Hepatocyte (in vitro differentiated cells): ENCODE measurements at regions not wholly inside any gene's neighbourhood (a gene's known extent, or its start where the extent isn't known, plus 50 kb on each side); places are given as distances from the start of the nearest gene placed in this dataset.

ENCODE experiments used
- DNase-seq: peaks from one replicate; pipeline ENCODE4 v3.0.0-alpha.2; 2016; ENCODE audit warnings: low spot score
- H2AFZ ChIP-seq: fragments of 200-600 bp; sonication (generic); 2 replicates; pipeline ENCODE4 v1.6.0; 2016; ENCODE audit warnings: antibody characterized with exemption, mild to moderate bottlenecking
- H3K27ac ChIP-seq: fragments of 200-600 bp; sonication (generic); 2 replicates; pipeline ENCODE4 v1.5.1; 2016; ENCODE audit warnings: mild to moderate bottlenecking
- H3K27me3 ChIP-seq: fragments of 200-600 bp; sonication (generic); 2 replicates; pipeline ENCODE4 v1.6.1; 2016
- H3K36me3 ChIP-seq: fragments of 200-600 bp; sonication (generic); replicated peaks from 2 replicates; pipeline ENCODE4 v1.5.1; 2016; ENCODE audit warnings: low read depth; ENCODE audit not compliant: insufficient read depth
- H3K4me1 ChIP-seq: fragments of 200-600 bp; sonication (generic); 2 replicates; pipeline ENCODE4 v1.5.1; 2016; ENCODE audit warnings: mild to moderate bottlenecking, moderate library complexity; ENCODE audit not compliant: insufficient read depth
- H3K4me2 ChIP-seq: fragments of 200-600 bp; sonication (generic); 2 replicates; pipeline ENCODE4 v1.6.0; 2016
- H3K4me3 ChIP-seq: fragments of 200-600 bp; sonication (generic); 2 replicates; pipeline ENCODE4 v1.5.1; 2016; ENCODE audit warnings: mild to moderate bottlenecking
- H3K79me2 ChIP-seq: fragments of 200-600 bp; sonication (generic); 2 replicates; pipeline ENCODE4 v1.6.0; 2017; ENCODE audit warnings: mild to moderate bottlenecking
- H3K9me2 ChIP-seq: fragments of 200-600 bp; sonication (generic); replicated peaks from 2 replicates; pipeline ENCODE4 v1.6.0; 2017; ENCODE audit warnings: mild to moderate bottlenecking; ENCODE audit not compliant: insufficient read depth
- H3K9me3 ChIP-seq: fragments of 200-600 bp; sonication (generic); 2 replicates; pipeline ENCODE4 v1.5.1; 2016; ENCODE audit warnings: low read depth, mild to moderate bottlenecking
- H4K20me1 ChIP-seq: fragments of 200-600 bp; sonication (generic); 2 replicates; pipeline ENCODE4 v1.6.0; 2016; ENCODE audit warnings: mild to moderate bottlenecking; ENCODE audit not compliant: insufficient read depth, poor library complexity, severe bottlenecking
- EZH2 ChIP-seq: fragments of 200-600 bp; sonication (generic); IDR thresholded peaks from 2 replicates; pipeline ENCODE4 v1.6.1; 2016; ENCODE audit warnings: antibody characterized with exemption, mild to moderate bottlenecking, borderline replicate concordance
- EZH2phosphoT487 ChIP-seq: fragments of 200-600 bp; sonication (generic); IDR thresholded peaks from one replicate; pipeline ENCODE4 v1.6.1; 2018; ENCODE audit warnings: antibody characterized with exemption, mild to moderate bottlenecking, low read depth, moderate library complexity; ENCODE audit not compliant: unreplicated experiment, severe bottlenecking
- WGBS: methylation state at CpG from one replicate; pipeline ENCODE4 v1.1.6; 2016; ENCODE audit warnings: low lambda C conversion rate; ENCODE audit errors: missing lambda C conversion rate; 5-methylcytosine and 5-hydroxymethylcytosine counted together
- TF ChIP-seq, protein P1 (sequence below): fragments of 200-600 bp; sonication (generic); IDR thresholded peaks from 2 replicates; pipeline ENCODE4 v1.5.1; 2016; ENCODE audit warnings: antibody characterized with exemption, mild to moderate bottlenecking; ENCODE audit not compliant: poor library complexity

DNA sequence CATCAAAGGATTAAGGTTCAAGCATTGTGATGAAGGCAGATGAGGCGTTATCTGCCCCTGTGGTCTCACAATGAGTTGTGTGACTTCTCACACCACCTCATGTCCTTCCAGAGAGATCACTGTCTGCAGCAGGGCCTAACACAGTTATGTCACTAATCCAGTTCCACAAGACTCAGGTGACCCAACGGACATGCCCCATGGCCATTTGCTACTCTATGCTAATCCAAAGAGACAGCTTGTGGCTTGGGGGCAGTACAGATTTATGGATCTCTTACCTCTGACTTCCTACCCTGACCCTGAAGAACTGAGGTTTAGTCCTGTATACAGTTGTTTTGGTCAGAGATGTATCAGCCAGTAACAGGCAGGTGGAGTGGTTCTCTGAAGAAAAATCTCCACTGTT is 147.1 kb downstream of the GLUL start:
- no peak overlapping the region for H3K27ac ChIP-seq
- no peaks in the 10 kb centered on the region for H4K20me1 ChIP-seq
- H3K4me1 ChIP-seq: peaks cover 12% of the 10 kb centered on the region
- H3K27me3 ChIP-seq: no peaks in the 10 kb centered on the region
- no peak overlapping the region for H2AFZ ChIP-seq
- no peaks in the 10 kb centered on the region for H3K9me3 ChIP-seq
- H3K79me2 ChIP-seq: no peaks in the 10 kb centered on the region
- 83% methylated on average over 2 of the region's 2 CpGs for WGBS
- TF ChIP-seq EZH2: no peak
- TF ChIP-seq EZH2phosphoT487: no peak
- TF ChIP-seq, protein P1, sequence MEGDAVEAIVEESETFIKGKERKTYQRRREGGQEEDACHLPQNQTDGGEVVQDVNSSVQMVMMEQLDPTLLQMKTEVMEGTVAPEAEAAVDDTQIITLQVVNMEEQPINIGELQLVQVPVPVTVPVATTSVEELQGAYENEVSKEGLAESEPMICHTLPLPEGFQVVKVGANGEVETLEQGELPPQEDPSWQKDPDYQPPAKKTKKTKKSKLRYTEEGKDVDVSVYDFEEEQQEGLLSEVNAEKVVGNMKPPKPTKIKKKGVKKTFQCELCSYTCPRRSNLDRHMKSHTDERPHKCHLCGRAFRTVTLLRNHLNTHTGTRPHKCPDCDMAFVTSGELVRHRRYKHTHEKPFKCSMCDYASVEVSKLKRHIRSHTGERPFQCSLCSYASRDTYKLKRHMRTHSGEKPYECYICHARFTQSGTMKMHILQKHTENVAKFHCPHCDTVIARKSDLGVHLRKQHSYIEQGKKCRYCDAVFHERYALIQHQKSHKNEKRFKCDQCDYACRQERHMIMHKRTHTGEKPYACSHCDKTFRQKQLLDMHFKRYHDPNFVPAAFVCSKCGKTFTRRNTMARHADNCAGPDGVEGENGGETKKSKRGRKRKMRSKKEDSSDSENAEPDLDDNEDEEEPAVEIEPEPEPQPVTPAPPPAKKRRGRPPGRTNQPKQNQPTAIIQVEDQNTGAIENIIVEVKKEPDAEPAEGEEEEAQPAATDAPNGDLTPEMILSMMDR: no peak
- no peaks in the 10 kb centered on the region for H3K36me3 ChIP-seq
- DNase-seq: no peak
- H3K4me2 ChIP-seq: no peak overlapping the region
- H3K4me3 ChIP-seq: no peak overlapping the region
- no peaks in the 10 kb centered on the region for H3K9me2 ChIP-seq

DNA sequence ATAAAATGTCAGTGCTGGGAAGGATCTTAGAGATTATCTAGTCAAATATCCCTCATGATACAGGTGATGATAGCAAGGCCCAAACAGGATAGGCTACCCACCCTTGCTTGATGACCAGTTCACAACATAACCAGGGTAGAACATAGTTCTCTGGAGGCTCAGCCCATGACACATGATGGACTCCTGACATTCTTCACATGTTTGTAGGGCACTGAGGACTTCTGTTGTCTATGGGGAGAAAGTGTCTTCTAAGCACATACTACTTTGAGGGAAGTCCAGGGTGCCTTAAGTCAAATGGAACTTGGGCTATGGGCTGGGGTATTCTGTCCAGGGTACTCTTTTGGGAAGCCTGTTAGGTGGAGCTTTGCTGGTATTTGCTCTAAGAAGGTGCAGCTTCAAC is 148.9 kb downstream of the GLUL start:
- Histone ChIP-seq H2AFZ (no peak overlapping the region), H3K27me3 (no peaks in the 10 kb centered on the region), H3K4me1 (no peaks in the 10 kb centered on the region), H3K4me2 (no peak overlapping the region), H3K9me2 (no peaks in the 10 kb centered on the region), H3K79me2 (no peaks in the 10 kb centered on the region), H3K9me3 (no peaks in the 10 kb centered on the region), H3K4me3 (no peak overlapping the region), H4K20me1 (no peaks in the 10 kb centered on the region), H3K27ac (no peak overlapping the region), H3K36me3 (no peaks in the 10 kb centered on the region)
- no peak for DNase-seq
- TF ChIP-seq EZH2phosphoT487 (no peak), EZH2 (no peak)
- TF ChIP-seq, protein P1: no peak

DNA sequence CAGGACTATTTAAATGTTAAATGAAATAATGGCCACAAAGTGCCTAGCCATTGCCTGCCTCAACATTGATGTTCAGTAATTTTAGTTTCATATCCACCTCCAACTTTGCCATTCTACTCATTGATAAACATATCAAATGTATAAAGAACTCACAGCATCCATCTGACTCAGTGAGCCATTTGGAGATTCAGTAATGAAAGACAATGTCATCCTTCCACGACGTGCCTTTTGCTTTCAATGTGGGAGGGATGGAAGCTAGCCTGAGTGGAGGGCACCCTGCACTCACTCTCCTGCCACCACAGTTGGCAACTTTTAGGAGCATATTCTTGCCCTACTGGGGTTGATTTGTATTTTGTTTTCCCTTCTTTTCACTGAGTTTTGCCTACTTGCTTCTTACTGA is 151.5 kb downstream of the GLUL start:
- Histone ChIP-seq H3K79me2 (no peaks in the 10 kb centered on the region), H3K4me3 (no peak overlapping the region), H3K4me1 (peaks cover 9% of the 10 kb centered on the region), H3K9me3 (no peaks in the 10 kb centered on the region), H3K9me2 (no peaks in the 10 kb centered on the region), H3K27ac (no peak overlapping the region), H2AFZ (no peak overlapping the region), H3K36me3 (no peaks in the 10 kb centered on the region), H4K20me1 (no peaks in the 10 kb centered on the region), H3K4me2 (no peak overlapping the region), H3K27me3 (no peaks in the 10 kb centered on the region)
- DNase-seq: no peak
- 84% methylated on average over 2 of the region's 2 CpGs for WGBS
- TF ChIP-seq, protein P1: no peak
- TF ChIP-seq EZH2phosphoT487 (no peak), EZH2 (no peak)

DNA sequence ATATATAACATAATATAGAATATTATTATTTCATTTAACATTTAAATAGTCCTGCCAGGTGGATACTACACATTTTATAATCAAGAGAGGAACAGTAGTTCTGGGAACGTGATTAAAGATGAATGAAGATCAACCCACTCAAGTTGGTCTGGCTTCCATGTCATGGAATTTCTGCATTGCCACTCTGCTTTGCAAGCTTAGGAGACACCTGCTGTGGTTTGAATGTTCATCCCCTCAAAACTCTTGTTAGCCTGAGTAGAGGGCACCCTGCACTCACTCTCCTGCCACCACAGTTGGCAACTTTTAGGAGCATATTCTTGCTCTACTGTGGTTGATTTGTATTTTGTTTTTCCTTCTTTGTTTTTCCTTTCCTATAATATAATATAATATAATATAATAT is 153.2 kb downstream of the GLUL start:
- Histone ChIP-seq H3K4me3 (no peak overlapping the region), H2AFZ (no peak overlapping the region), H3K9me3 (no peaks in the 10 kb centered on the region), H3K79me2 (no peaks in the 10 kb centered on the region), H3K9me2 (no peaks in the 10 kb centered on the region), H4K20me1 (no peaks in the 10 kb centered on the region), H3K4me1 (peaks cover 12% of the 10 kb centered on the region), H3K27ac (no peak overlapping the region), H3K36me3 (no peaks in the 10 kb centered on the region), H3K27me3 (no peaks in the 10 kb centered on the region), H3K4me2 (no peak overlapping the region)
- WGBS: 92% methylated on average over 1 of the region's 1 CpG
- TF ChIP-seq EZH2 (no peak), EZH2phosphoT487 (no peak)
- TF ChIP-seq, protein P1: no peak
- DNase-seq: no peak
